Neural crest cell (in vitro differentiated cells): ENCODE measurements at regions not wholly inside any gene's neighbourhood (a gene's known extent, or its start where the extent isn't known, plus 50 kb on each side); places are given as distances from the start of the nearest gene placed in this dataset.

Source experiments
- DNase-seq: peaks from one replicate; pipeline ENCODE4 v3.0.0; 2021; ENCODE audit warnings: low read depth, mixed read lengths, low spot score
- H3K27ac Mint-ChIP-seq: one replicate; pipeline ENCODE4 v1.8.0; 2021; ENCODE audit warnings: mild to moderate bottlenecking, mixed read lengths; ENCODE audit not compliant: unreplicated experiment
- H3K27me3 Mint-ChIP-seq: 2 replicates; pipeline ENCODE4 v1.8.0; 2021; ENCODE audit warnings: low read depth, mild to moderate bottlenecking, mixed read lengths
- H3K36me3 Mint-ChIP-seq: 2 replicates; pipeline ENCODE4 v1.8.0; 2021; ENCODE audit warnings: low read depth, mild to moderate bottlenecking, mixed read lengths
- H3K4me1 Mint-ChIP-seq: 2 replicates; pipeline ENCODE4 v1.8.0; 2021; ENCODE audit warnings: mixed read lengths
- H3K4me3 Mint-ChIP-seq: one replicate; pipeline ENCODE4 v1.8.0; 2021; ENCODE audit warnings: mild to moderate bottlenecking, mixed read lengths
- H3K9me3 Mint-ChIP-seq: 2 replicates; pipeline ENCODE4 v1.8.0; 2021; ENCODE audit warnings: mixed read lengths
- TF ChIP-seq, protein P1 (sequence below): fragments of 200-600 bp; sonication (generic); conservative IDR thresholded peaks from 2 replicates; pipeline ENCODE4 v1.5.0; 2021; ENCODE audit warnings: antibody characterized with exemption, mild to moderate bottlenecking

DNA sequence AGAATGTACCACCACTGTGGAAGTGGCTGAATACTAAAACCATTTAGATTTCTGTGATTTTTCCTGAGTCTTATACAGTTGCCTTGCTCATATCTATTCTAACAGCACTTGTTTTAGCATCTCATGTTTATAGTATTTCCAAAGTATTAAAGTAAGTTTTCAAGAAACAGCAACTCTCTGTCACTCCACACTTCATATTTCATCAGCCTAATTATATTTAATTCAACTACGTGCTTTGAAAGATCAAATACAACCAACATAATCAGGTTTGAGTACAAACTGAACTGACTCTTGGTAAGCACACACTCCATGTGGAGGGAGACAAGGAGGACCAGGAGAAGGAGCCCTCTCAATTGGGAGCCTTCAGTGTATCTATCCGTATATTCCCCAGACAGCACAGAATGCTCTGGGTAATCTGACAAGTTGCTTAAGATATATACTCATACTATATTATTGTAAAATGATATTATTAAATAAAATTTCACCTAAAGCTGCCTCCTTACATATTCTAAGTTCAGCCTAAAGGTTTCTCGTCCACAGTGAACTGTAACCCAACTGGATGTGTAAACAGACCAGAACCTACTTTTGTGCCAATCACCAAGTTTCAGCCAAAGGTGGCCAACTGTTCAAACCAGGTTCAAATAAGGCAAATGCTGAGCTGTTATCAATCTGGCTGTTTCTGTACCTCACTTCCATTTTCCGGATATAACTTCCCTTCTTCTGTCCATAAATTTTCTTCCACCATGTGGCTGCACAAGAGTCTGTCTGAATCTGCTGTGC is 105.0 kb upstream of the RASSF8 start:
- Mint-ChIP-seq H3K4me3 (no peak overlapping the region), H3K27ac (no peak overlapping the region), H3K27me3 (no peaks in the 10 kb centered on the region), H3K9me3 (peaks cover 8% of the 10 kb centered on the region), H3K36me3 (no peaks in the 10 kb centered on the region), H3K4me1 (peaks cover 20% of the 10 kb centered on the region)
- TF ChIP-seq, protein P1, sequence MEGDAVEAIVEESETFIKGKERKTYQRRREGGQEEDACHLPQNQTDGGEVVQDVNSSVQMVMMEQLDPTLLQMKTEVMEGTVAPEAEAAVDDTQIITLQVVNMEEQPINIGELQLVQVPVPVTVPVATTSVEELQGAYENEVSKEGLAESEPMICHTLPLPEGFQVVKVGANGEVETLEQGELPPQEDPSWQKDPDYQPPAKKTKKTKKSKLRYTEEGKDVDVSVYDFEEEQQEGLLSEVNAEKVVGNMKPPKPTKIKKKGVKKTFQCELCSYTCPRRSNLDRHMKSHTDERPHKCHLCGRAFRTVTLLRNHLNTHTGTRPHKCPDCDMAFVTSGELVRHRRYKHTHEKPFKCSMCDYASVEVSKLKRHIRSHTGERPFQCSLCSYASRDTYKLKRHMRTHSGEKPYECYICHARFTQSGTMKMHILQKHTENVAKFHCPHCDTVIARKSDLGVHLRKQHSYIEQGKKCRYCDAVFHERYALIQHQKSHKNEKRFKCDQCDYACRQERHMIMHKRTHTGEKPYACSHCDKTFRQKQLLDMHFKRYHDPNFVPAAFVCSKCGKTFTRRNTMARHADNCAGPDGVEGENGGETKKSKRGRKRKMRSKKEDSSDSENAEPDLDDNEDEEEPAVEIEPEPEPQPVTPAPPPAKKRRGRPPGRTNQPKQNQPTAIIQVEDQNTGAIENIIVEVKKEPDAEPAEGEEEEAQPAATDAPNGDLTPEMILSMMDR, result no peak
- DNase-seq, result no peak

DNA sequence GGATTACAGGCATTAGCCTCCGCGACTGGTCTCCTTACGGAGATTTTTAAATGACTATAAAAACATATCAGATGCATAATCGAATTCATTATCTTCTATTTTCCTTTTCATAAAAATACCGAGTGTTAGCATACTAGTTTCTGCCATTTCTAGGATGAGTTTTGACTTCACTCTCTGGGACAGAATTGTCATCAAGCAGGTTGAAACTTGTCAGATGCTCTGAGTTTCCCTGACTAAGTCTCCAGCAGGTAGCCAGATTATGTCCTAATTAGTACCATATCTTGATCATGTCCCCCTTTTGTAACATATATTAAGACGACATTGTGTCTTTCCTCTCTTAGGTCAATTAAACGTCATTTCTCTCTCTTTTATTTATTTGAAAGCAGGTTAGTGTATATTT is 103.5 kb upstream of the RASSF8 start:
- TF ChIP-seq, protein P1, result no peak
- H3K27ac Mint-ChIP-seq, result no peak overlapping the region
- no peaks in the 10 kb centered on the region for H3K27me3 Mint-ChIP-seq
- no peak for DNase-seq
- no peaks in the 10 kb centered on the region for H3K36me3 Mint-ChIP-seq
- no peak overlapping the region for H3K4me3 Mint-ChIP-seq
- H3K4me1 Mint-ChIP-seq, result peaks cover 25% of the 10 kb centered on the region
- peaks cover 8% of the 10 kb centered on the region for H3K9me3 Mint-ChIP-seq

DNA sequence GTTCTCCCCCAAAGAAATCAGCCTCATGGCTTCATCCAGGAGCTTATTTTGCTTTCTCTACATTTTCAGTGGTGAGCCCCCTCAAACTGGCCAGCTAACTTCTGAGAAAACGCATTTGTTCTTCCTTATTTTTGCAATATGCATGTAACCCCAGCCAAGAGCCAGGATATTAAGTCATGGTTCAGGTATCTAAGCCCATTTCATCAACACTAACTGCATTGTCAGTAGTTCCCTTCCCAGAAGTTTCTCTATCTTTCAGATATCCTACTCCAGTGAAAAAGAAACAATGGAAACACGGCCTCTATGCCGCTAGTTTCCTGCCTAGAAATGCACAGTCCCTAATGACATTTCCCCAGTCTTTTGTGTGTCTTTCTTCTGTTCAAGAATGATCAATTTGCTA is 102.8 kb upstream of the RASSF8 start:
- Mint-ChIP-seq H3K27ac (no peak overlapping the region), H3K9me3 (peaks cover 8% of the 10 kb centered on the region), H3K4me1 (peaks cover 25% of the 10 kb centered on the region), H3K36me3 (no peaks in the 10 kb centered on the region), H3K4me3 (no peak overlapping the region), H3K27me3 (no peaks in the 10 kb centered on the region)
- TF ChIP-seq, protein P1, result no peak
- DNase-seq, result no peak

DNA sequence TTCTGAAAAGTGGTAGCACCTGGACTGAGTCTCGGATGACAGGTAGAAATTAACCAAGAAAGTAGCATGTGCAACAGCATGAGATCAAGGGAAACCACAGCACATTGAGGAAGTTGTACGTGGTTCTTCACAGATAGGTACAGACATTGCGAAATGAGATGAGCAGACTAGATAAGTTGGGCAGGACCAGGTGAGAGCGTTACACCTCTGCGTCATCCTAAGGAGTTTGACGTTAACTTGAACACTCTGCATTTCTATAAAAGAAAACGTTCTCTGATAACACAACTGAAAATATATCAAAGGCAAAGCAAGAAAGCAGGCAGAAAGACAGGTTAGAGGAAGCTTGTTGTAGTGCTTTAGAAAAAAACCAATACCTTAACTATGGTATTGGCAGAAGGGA is 98.5 kb upstream of the RASSF8 start:
- TF ChIP-seq, protein P1, result no peak
- no peak overlapping the region for H3K27ac Mint-ChIP-seq
- H3K27me3 Mint-ChIP-seq, result no peaks in the 10 kb centered on the region
- no peak overlapping the region for H3K4me3 Mint-ChIP-seq
- no peak for DNase-seq
- peaks cover 20% of the 10 kb centered on the region for H3K4me1 Mint-ChIP-seq
- H3K36me3 Mint-ChIP-seq, result no peaks in the 10 kb centered on the region
- H3K9me3 Mint-ChIP-seq, result peaks cover 8% of the 10 kb centered on the region

DNA sequence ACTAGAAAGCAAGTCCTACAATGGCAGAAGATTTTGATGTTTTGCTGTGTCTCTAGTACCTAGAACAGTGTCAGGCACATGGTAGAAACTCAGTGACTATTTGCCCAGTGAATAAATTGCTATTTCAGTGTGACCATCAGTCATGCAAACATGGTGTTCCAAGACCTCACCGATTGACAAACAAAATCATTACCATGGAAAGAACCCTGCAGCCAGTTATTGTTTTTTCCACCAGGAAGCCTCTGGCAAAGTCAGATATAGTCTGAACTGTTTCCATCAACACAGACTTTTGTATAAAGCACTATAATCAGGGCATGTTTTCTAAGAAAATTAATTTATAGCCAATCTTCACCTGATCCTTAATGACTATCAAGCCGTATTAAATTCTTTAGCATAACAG is 97.3 kb upstream of the RASSF8 start:
- TF ChIP-seq, protein P1, result no peak
- H3K4me3 Mint-ChIP-seq, result no peak overlapping the region
- H3K27ac Mint-ChIP-seq, result no peak overlapping the region
- H3K36me3 Mint-ChIP-seq, result no peaks in the 10 kb centered on the region
- H3K9me3 Mint-ChIP-seq, result no peaks in the 10 kb centered on the region
- H3K4me1 Mint-ChIP-seq, result peaks cover 9% of the 10 kb centered on the region
- H3K27me3 Mint-ChIP-seq, result no peaks in the 10 kb centered on the region
- no peak for DNase-seq
